ENCODE measurements at regions not wholly inside any gene's neighbourhood (a gene's known extent, or its start where the extent isn't known, plus 50 kb on each side); places are given as distances from the start of the nearest gene placed in this dataset.
A peak's percentile ranks its signal among the peaks of the same experiment; 100 is the strongest.
"Not testable (repeated sequence)": the region's sequence is repeated elsewhere in the genome, so short reads cannot be mapped to it uniquely, and the experiment has no call there.

DNA sequence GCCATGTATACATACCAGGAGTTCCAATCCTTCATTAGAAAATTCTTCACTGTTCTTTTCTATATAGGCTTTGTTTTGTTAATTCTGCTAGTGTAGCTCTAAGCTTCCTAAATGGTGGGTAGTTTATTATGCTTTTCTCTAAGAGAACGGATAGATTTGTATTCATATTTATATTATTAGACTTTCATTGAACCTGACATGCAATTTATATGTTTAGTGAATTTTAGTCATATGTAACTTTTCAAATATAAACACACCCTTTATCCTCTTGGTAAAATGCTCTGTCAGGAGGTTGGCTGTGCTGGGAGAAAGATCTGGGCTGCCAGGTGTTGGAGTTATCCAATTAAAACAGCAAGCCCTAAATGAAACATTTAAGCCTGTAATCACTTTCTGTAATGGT lies 369.7 kb upstream of the RGS18 start:
- no peak for DNase-seq (ENCODE audit: low spot score)

DNA sequence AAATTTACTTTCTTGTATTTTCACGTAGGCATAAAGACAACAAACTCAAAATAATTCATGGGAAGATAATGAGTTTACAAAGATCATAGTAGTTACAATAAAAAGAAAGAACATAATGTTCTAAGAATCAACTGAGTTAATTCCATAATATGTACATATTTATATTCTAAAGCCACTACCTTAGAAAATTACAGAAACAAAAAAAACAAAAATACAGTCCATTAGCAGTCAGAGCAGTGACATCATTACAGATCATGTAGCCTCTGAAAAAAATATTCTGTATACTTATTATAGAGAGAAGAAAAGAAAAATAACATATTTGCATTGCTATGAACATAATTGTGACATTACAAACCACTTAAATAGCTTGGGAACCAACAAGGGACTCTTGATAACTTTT lies 360.1 kb upstream of the RGS18 start:
- DNase-seq (ENCODE audit: low spot score): no peak

DNA sequence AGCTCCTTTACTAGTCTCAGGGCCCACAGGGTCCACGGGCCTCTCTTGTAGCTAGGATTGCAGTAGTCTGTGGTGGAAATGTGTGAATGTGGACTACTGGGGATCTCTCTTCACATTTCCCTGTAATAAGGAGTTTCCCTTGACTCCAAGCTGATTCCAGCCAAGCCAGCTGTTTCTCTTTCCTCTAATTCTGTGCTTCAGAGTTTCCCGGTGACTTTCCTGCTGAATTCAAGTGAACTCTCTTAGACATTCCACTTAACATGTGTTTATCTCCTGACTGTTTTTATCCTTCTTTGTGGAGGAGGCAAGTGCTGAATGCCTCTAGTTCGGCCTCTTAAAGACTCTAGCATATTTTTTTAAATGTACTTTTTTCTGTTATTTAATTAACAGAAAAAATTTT lies 354.0 kb upstream of the RGS18 start:
- no peak for DNase-seq (ENCODE audit: low spot score)

DNA sequence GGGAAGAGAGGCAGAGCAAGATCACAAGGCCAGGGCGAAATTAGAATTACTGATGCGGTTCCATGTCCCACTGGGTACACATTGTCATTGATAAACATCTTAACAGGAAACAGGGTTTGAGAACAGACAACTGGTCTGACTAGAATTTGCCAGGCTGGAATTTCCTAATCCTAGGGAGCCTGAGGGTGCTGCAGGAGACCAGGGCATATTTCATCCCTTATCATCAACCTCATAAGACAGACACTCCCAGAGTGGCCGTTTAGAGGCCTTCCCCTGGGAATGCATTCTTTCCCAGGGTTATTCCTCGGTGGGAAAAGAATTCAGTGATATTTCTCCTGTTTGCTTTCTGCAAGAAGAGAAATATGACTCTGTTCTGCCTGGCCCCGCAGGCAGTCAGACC lies 344.7 kb upstream of the RGS18 start:
- DNase-seq (ENCODE audit: low spot score): not testable (repeated sequence)

DNA sequence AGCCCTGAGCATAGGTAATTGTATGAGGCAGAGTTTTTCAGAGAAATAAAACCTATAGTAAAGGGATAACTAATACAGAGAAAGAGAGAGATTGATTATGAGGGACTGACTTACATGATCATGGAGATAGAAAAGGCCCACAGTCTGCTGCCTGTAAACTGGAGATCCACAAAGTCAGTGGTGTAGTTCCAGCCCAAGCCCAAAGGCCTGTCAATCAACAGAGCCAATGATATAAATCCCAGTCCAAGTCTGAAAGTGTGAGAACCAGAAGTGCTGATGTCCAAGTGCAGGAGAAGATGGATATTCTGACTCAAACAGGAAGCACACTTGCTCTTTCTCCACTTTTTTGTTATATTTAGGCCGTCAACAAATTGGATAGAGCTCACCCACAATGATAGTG lies 340.1 kb upstream of the RGS18 start:
- no peak for DNase-seq (ENCODE audit: low spot score)

DNA sequence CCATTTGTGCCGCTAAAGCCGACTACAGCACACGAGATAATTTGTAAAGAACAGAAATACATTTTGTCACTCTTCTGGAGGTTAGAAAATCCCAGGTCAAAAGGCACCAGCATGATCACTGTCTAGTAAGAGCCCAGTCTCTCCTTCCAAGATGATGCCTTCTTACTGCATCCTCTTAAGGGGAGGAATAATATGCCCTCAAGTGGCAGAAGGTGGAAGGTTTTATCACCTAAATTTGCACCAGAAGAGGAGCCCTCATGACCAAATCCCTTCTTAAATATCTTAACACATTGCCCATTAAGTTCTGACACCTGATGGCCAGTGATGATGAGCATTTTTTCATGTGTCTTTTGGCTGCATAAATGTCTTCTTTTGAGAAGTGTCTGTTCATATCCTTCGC lies 326.7 kb upstream of the RGS18 start:
- peak; percentile 51 for DNase-seq (ENCODE audit: low spot score)

DNA sequence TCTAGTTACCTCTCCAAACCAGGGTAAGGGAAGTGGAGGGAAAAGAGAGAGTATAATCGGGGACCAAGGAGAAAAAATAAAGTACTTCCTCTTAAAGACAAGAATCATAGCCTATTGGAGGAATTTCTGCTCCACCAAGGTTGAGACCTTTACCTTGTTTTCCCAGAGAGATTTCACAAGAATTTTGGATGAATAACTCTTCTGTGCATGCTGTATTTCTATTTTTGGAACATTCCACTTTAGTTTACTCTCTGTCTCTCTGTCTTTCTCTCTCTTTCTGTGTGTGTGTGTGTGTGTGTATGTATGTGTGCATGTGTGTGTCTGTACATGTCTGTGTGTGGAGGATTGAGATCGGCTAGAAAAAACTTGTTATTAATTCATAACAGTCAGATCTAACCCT lies 318.4 kb upstream of the RGS18 start:
- no peak for DNase-seq (ENCODE audit: low spot score)

DNA sequence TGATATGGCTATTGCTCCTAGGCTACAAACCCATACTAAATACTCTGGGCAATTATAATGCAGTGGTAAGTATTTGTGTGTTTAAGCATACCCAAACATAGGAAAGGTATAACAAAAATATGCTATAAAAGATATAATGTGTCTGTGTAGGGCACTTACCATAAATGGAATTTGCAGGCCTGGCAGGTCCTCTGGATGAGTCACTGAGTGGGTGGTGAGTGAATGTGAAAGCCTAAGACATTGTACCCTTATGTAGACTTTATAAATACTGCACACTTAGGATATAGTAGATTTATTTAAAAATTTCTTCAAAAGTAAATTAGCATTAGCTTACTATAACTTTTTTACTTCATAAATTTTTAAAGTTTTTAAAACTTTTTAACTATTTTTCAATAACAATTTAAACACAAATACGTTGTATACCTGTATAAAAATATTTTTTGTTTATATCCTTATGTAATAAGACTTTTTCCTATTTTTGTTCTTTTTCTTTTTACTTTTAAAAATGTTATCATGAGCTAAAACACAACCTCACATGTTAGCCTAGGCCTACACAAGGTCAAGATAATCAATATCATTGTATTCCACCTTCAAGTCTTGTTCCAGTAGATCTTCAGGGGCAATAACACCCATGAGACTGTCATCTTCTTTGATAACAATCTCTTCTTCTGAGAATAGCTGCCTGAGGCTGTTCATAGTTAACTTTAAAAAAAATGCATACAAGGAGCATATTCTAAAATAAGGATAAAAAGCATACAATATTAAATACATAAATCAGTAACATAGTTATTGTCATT lies 306.3 kb upstream of the RGS18 start:
- DNase-seq (ENCODE audit: low spot score): no peak

DNA sequence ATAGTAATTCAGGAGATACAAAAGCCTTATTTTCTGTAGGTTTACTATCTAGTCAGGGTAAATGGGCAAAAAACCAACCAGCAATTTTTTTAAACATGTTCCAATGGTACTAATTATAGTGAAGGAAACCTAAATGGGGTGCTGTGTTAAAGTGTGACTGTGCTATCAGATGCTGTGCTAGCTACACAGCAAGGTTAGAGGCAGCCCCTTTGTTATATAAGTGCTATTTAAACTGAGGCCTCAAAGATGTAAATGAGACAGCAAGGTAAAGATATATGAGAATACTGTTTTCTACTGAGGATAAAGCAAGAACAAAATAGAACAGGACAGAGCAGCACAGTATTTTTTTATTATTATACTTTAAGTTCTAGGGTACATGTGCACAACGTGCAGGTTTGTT lies 305.4 kb upstream of the RGS18 start:
- DNase-seq (ENCODE audit: low spot score): no peak

DNA sequence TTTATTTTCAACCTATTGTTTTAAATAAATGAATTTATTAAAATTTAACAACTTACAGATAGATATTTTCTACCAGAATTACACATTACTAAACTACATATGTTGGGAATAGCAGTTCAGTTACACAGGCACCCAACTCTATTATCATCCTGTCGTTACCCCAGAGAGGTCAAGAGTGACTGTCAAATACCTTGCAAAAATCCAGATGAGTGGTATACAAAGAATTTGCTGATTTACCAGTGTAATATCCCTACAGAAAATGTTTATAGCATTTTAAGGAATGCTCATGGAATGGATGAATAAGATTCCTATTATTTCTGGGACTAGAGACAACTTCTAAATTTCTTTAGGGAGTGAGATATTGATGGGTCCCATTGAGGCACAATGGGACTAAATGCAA lies 300.7 kb upstream of the RGS18 start:
- no peak for DNase-seq (ENCODE audit: low spot score)

DNA sequence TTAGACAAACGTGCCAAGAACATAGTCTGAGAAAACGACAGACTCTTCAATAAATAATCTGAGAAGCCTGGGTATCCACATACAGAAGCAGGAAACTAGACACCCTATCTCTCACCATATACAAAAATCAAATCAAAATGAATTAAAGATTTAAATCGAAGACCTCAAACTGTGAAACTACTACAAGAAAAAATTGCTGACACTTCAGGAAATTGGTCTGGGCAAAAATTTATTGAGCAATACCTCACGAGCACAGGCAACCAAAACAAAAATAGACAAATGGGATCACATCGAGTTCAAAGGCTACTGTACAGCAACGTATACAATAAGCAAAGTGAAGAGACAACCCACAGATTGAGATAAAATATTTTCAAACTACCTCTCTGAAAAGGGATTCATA lies 292.8 kb upstream of the RGS18 start:
- DNase-seq (ENCODE audit: low spot score): no peak

DNA sequence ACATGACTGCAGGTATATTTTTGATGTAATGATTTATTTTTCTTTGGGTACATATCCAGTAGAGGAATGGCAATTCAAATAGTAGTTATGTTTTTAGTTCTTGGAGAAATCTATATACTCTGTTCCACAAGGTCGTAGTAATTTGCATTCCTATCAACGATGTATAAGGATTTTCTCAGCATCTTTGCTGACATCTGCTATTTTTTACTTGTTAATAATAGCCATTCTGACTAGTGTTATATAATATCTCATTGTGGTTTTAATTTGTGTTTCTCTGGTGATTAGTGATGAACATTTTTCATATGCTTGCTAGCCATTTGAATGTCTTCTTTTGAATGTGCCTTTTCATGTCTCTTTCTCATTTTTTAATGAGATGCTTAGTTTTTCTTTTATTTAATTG lies 292.1 kb upstream of the RGS18 start:
- DNase-seq (ENCODE audit: low spot score): no peak

DNA sequence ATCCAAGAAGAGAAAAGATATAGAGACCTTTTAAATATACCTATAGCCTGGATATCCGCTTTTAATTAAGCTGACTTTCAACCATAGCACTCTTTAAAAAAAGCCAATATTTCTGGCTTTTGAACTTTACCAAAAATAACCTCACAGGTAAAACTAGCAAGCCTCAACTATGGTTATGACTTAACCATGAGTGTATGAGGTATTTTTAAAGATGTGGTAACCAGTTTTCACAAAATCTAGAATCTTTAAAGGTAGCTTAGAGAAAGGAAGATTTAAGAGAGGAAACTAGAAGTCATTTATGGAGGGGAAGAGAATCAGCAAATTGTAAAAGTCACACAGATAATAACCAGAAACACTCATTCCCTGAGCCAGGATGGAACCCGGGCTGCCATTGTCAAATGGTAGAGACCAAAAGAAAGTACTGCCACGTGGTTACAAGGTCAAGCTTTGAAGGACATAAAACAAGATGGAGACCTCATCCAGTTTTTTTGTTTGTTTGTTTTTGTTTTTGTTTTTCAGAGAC lies 288.4 kb upstream of the RGS18 start:
- DNase-seq (ENCODE audit: low spot score): no peak

DNA sequence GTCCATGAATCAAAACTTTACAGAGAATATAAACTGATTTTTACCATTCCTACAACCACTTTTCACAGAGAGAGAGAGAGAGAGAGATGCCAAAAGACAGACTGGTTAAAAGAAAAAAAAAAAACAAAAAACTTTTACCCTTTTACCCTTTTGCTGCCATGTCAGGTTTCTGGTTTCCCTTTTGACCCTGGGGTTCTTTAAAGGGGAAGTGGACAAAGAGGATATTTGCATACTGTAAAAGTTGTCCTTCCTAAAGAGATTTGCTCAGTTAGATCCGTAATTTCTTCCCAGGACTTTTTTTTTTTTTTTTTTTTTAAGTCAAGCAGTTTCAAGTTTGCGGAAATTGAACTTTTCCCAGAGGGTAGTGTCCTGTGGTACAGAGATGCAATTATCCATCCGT lies 287.8 kb upstream of the RGS18 start:
- no peak for DNase-seq (ENCODE audit: low spot score)

DNA sequence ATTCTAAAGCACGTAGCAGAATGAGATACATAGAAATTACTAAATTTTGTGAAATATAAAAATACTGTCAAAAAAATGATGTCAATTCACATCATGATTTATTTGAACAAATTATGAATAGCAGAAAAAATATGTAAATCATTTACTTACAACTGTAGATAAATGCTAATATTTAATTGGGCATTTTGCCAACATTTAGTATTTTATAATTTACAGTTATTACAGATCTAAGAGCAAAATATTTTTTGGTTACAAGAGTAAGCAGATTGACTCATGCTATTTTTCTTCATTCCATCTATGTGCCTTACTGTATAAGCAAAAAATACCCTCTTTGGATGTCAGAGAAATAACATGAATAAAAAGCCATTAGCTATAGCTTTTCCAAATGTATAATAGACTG lies 282.3 kb upstream of the RGS18 start:
- no peak for DNase-seq (ENCODE audit: low spot score)

DNA sequence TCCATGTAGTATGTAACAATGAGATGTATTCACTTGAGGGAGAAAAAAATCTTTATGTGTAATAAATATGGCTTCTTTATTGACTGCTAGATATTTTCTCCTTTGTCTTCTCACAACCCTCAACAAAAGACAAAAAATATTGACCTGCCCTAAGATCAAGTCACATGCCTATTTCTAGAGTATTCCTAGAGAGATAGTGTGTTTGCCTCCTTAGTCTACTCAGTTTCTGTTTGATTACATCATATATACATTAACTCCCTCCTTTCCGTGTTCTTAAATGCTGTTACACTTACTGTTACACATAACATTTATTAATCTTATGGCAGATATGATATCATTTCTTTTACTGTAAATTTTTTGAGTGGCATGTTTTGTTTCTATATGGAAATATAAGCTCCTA lies 281.6 kb upstream of the RGS18 start:
- DNase-seq (ENCODE audit: low spot score): no peak

DNA sequence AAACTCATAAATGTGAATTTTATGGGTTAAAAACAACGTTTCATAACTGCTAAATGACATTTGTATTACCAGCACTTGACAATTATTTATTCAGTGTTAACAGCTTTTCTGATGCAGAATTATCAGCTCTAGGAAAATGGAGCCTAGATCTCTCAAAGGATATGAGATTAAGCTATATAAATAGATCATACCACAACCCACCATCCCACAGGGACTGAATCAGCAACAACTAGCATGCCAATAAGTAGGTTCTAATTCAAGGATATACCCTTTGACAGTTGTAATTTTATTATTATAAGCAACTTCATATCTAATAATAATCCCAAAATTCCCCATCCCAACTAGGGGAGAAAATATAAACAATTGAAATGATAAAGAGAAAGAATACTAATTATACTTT lies 275.4 kb upstream of the RGS18 start:
- DNase-seq (ENCODE audit: low spot score): no peak

DNA sequence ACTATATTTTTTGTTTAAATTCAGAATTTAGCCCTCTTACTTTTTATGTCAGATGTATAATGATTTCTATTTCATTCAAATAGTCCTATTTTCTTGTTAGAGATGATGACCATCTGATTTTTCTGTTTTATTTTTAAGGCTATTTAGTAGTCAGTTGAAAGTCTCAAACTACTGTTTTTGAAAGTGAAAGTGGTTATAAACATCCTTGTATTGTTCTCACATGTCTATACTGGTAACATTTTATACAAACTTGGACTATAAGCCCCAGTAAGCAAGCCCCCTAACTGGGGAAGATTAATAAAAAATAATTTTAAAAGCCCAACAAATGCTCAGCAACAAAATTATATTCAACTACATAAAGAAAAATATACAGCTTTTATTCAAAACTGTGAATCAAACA lies 271.3 kb upstream of the RGS18 start:
- DNase-seq (ENCODE audit: low spot score): no peak

DNA sequence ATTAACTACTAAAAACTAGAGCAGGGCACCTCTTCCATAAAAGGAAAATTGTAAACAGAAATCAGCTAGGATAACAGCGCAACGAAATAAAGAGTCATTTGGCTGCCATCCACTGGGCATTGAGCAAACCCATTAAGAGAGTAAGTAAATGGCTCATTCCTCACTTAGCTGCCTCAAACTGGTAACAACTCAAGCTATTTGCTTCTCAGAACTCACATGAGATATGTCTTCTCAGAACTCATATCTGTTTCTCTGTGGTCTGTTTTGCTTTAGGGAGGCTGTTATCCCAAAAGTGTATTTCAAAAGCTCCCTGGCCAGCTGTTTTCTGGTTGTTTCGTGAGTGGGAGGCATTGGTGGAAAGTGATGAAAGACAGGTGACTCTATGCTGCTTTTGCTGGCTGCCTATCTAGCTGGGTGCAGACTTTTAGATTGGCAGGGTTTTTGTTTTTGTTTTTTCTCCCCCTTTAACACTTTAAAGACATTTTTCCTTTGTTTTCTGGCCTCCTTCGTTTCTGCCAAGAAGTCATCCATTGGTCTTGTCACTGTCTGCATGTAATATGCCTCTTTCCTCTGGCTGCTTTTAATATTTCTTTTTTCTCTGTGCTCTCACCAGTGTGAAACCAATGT lies 269.2 kb upstream of the RGS18 start:
- DNase-seq (ENCODE audit: low spot score): no peak

DNA sequence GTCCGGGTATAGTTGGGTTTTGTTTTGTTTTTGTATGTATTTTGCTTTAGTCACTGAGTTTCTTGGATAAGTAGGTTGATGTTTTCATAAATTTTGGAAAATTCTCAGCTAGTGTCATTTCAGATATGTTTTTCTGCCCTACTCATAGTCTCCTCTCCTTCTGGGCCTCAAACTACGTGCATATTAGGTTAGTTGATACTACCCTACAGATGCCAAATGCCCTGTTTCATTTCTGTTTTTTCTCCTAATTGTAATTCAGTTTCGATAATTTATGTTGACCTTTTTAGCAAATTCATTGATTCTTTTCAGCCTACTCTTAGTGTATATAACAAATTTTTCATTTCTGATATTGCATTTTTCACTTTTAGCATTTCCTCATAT lies 268.6 kb upstream of the RGS18 start:
- DNase-seq (ENCODE audit: low spot score): no peak

DNA sequence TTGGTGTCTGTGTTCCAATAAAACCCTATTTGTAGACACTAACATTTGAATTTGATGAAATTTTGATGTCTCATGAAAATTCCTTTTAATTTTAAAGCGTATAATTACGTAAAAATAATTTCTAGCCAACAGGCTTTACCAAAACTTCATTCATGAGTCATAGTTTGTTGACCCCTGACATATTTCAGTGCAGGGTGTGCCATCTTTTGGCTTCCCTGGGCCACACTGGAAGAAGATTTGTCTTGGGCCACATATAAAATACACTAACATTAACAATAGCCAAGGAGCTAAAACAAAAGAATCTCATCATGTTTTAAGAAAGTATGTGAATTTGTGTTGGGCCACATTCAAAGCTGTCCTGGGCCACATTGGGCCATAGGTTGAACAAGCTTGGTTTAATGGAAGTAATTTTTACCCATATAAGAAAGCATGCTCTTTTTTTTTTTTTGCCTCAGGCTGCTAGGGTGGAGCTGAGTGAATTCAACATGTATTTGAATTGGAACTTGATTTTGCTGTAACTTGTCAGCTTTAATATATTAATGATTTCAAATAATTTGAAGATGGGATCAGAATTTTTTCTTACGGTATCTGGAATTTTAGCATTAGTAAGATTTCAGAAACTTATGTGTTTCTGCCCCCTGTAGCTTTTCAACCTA lies 267.7 kb upstream of the RGS18 start:
- no peak for DNase-seq (ENCODE audit: low spot score)

DNA sequence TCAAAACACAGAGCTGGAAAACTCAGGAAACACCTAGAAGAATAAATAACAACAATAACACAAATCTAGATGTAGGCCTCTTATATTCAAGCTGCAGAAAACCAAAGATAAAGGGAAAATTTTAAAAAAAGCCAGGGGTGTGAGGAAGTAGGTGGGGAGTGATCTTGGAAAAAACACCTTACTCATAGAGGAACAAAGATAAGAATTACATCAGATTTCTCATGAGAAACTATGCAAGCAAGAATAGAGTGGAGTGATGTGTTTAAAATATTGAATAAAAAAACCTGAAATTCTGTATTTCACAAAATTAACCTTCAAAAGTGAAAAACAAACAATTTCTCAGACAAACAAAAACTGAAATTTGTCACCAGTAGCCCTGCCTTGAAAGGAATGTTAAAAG lies 265.5 kb upstream of the RGS18 start:
- no peak for DNase-seq (ENCODE audit: low spot score)

DNA sequence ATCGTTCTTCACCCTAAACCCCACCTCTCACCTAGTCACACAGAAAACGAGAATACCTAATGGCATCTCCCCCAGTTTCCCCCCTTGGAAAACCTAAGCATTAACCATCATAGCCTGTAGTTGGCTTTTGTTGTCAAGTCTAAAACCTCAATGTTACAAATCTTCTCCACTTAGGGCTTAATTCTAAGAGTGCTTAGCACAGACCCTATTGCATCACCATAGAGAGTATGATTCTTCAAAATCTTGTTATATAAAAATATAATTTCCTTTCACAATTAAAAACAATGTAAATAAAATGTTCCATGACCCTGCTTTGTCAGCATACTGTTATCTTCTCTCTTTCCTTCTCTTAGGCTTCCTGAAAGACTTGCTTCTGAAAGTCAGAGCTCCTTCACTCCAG lies 263.2 kb upstream of the RGS18 start:
- no peak for DNase-seq (ENCODE audit: low spot score)
